CD4-positive, alpha-beta T cell (primary cell): ENCODE measurements at regions not wholly inside any gene's neighbourhood (a gene's known extent, or its start where the extent isn't known, plus 50 kb on each side); places are given as distances from the start of the nearest gene placed in this dataset.

Experiments
- ATAC-seq: fragments of 200-7000 bp; cut with Tn5 transposase; one replicate; pipeline ENCODE4 v1.10.0; 2022; ENCODE audit warnings: mild to moderate bottlenecking; ENCODE audit not compliant: poor library complexity
- CTCF ChIA-PET: fragments of 350-600 bp; sonication (Branson Sonifier 250); formaldehyde crosslinking; loops from one replicate; lab custom pipeline; 2021; ENCODE audit warnings: antibody characterized with exemption, inconsistent platforms; lab: Charles Lee
- POLR2A ChIA-PET: fragments of 350-600 bp; sonication (Branson Sonifier 250); formaldehyde crosslinking; loops from one replicate; lab custom pipeline; 2021; ENCODE audit warnings: antibody characterized with exemption, inconsistent platforms; lab: Charles Lee
- DNase-seq, 14 experiments: peaks; one replicate each; pipeline ENCODE4 v3.0.0-alpha.2; 2013 to 2020; ENCODE audit warnings: mixed read lengths in 2 of 14
- H3K27ac ChIP-seq, 2 donors: one replicate each; pipeline versions ENCODE4 v1.5.1 to v1.7.0; 2013; ENCODE audit warnings: low read length in 2 of 2, low read depth in 1 of 2, mild to moderate bottlenecking in 1 of 2
- H3K27me3 ChIP-seq, 2 experiments: 1 replicate in 1 of 2; 2 replicates in 1 of 2; pipeline versions ENCODE4 v1.6.1 to v1.7.0; 2013; ENCODE audit warnings: low read length in 2 of 2, control low read depth in 1 of 2, mild to moderate bottlenecking in 1 of 2, moderate library complexity in 1 of 2; ENCODE audit not compliant: insufficient read depth in 2 of 2, control insufficient read depth in 1 of 2
- H3K36me3 ChIP-seq: one replicate; pipeline ENCODE4 v1.6.1; 2013; ENCODE audit warnings: low read length, control low read depth; ENCODE audit not compliant: insufficient read depth
- H3K4me1 ChIP-seq: one replicate; pipeline ENCODE4 v1.6.1; 2013; ENCODE audit warnings: low read length, control low read depth; ENCODE audit not compliant: insufficient read depth
- H3K4me3 ChIP-seq: one replicate; pipeline ENCODE4 v1.5.1; 2013; ENCODE audit warnings: mild to moderate bottlenecking, low read length, moderate library complexity
- H3K9me3 ChIP-seq, 2 experiments: 1 replicate in 1 of 2; 2 replicates in 1 of 2; pipeline versions ENCODE4 v1.6.1 to v1.7.0; 2013; ENCODE audit warnings: low read length in 2 of 2, mild to moderate bottlenecking in 2 of 2, control low read depth in 1 of 2, moderate library complexity in 1 of 2; ENCODE audit not compliant: control insufficient read depth in 1 of 2, insufficient read depth in 1 of 2
- H3K27ac Mint-ChIP-seq: one replicate; pipeline ENCODE4 v1.8.0; 2020; ENCODE audit warnings: mixed read lengths
- H3K27me3 Mint-ChIP-seq: one replicate; pipeline ENCODE4 v1.8.0; 2021; ENCODE audit warnings: mixed read lengths
- H3K36me3 Mint-ChIP-seq: one replicate; pipeline ENCODE4 v1.8.0; 2021; ENCODE audit warnings: low read depth, mixed read lengths
- H3K4me1 Mint-ChIP-seq: one replicate; pipeline ENCODE4 v1.8.0; 2021; ENCODE audit warnings: low read depth, mixed read lengths
- H3K4me3 Mint-ChIP-seq: one replicate; pipeline ENCODE4 v1.8.0; 2020; ENCODE audit warnings: mild to moderate bottlenecking, mixed read lengths
- H3K9me3 Mint-ChIP-seq: one replicate; pipeline ENCODE4 v1.8.0; 2020; ENCODE audit warnings: mixed read lengths
- CTCF ChIP-seq: fragments of 200-600 bp; IDR thresholded peaks from one replicate; pipeline ENCODE4 v1.8.0; 2022; ENCODE audit warnings: antibody characterized with exemption, mild to moderate bottlenecking
- intact Hi-C, 2 experiments: fragments of 100-400 bp; cut with DNase I in 1 of 2; cut with micrococcal nuclease in 1 of 2; formaldehyde crosslinking; loops; one replicate each; pipeline versions ENCODE4 v1.15.1 to v1.9.0; 2023 to 2025; cut with DNase I, micrococcal nuclease

DNA sequence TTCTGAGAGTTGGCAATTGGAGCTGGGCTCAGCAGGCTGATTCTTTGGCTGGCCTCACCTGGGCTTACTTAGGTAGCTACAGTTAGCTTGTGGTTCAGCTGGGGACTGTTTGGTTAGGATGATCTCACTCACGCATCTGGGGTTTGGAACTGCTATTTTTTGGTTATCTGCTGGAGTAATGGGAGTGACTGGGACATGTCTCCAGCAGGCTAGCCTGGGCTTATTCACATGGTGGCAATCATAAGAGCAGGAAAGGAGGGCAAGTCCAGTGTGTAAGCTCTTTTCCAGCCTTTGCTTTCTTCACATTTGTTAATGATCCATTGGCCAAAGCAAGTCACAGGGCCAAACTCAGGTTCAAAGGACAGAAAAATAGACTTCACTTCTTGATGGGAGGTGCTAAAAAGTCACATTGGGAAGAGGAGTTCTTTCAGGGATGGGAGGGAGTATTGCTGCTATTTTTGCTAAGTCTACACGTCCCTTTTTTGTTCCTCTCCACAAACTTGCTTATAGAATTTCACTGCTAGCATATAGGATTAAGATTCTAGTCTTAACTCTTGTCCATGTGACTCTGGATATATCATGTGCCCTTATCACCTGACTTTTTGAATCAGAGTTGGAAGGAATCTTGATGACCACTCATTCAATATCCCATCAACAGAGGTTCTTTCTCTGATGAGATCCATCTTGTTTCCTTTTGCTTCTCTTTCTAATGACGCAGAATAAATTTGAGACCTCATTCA, 174.0 kb downstream of the ZFP36L2 start:
- intact Hi-C loops = no loop called here
- Mint-ChIP-seq H3K9me3 (no peaks in the 10 kb centered on the region), H3K4me1 (peaks cover 27% of the 10 kb centered on the region), H3K27ac (no peak overlapping the region), H3K4me3 (no peak overlapping the region), H3K27me3 (no peaks in the 10 kb centered on the region), H3K36me3 (no peaks in the 10 kb centered on the region)
- no peak overlapping the region for H3K27ac ChIP-seq
- H3K9me3 ChIP-seq = no peaks in the 10 kb centered on the region
- H3K27me3 ChIP-seq = no peaks in the 10 kb centered on the region
- DNase-seq = no peak
- peaks cover 16% of the 10 kb centered on the region for H3K4me1 ChIP-seq
- ChIA-PET CTCF (no interaction called here), POLR2A (interaction anchor here (1.6 kb wide), 1 partner anchor 8 kb away, joined by 3 read pairs; no protein-coding TSS in a partner anchor)
- no peak for TF ChIP-seq CTCF
- H3K36me3 ChIP-seq = no peaks in the 10 kb centered on the region
- ATAC-seq = no peak
- no peak overlapping the region for H3K4me3 ChIP-seq

DNA sequence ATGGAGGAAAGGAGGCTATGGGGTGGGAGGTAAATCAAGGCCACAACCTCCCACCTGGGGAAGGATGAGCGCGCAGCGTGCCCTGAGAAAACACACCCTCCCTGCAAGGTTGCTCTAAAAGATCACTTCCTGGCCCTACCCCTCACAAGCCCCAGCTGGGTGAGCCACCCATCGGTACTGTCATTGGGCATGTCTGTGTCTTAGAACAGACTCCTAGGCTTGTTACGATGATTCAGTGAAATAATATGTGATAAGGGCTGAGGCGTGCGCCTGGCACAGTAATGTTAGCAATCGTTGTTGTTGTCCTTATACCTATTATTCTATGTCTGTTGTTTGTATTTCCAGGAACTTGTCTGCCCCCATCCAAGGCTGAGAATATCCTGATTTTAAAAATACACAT, 175.1 kb downstream of the ZFP36L2 start:
- no peaks in the 10 kb centered on the region for H3K9me3 Mint-ChIP-seq
- Histone ChIP-seq H3K36me3 (no peaks in the 10 kb centered on the region), H3K4me3 (no peak overlapping the region), H3K9me3 (no peaks in the 10 kb centered on the region), H3K4me1 (peaks cover 23% of the 10 kb centered on the region), H3K27ac (no peak overlapping the region), H3K27me3 (no peaks in the 10 kb centered on the region)
- peak; percentile 96 for ATAC-seq
- no peaks in the 10 kb centered on the region for H3K27me3 Mint-ChIP-seq
- no peaks in the 10 kb centered on the region for H3K36me3 Mint-ChIP-seq
- TF ChIP-seq CTCF = no peak
- no peak overlapping the region for H3K4me3 Mint-ChIP-seq
- ChIA-PET CTCF (no interaction called here), POLR2A (interaction anchor here (0.6 to 1.6 kb wide), 5 partner anchors 8 to 240 kb away, joined by 3 to 10 read pairs (median 3); no protein-coding TSS in a partner anchor)
- intact Hi-C loops = no loop called here
- peak in 11 of 14 experiments; percentile 26 to 67 (median 39) for DNase-seq
- peaks cover 34% of the 10 kb centered on the region for H3K4me1 Mint-ChIP-seq
- H3K27ac Mint-ChIP-seq = peak overlapping the region; percentile 69

- CTCF ChIA-PET = no interaction called here
- H3K4me1 ChIP-seq = peaks cover 26% of the 10 kb centered on the region
- TF ChIP-seq CTCF = no peak
- peaks cover 34% of the 10 kb centered on the region for H3K4me1 Mint-ChIP-seq
- no peaks in the 10 kb centered on the region for H3K36me3 Mint-ChIP-seq
- intact Hi-C loops = no loop called here
- no peak for ATAC-seq
- H3K36me3 ChIP-seq = no peaks in the 10 kb centered on the region
- H3K9me3 ChIP-seq = no peaks in the 10 kb centered on the region
- POLR2A ChIA-PET = interaction anchor here (0.6 to 1.6 kb wide), 6 partner anchors 9 to 239 kb away, joined by 3 to 10 read pairs (median 3); no protein-coding TSS in a partner anchor
- peak overlapping the region; percentile 69 for H3K27ac Mint-ChIP-seq
- no peak for DNase-seq
- H3K4me3 Mint-ChIP-seq = no peak overlapping the region
- H3K4me3 ChIP-seq = no peak overlapping the region
- H3K27ac ChIP-seq = no peak overlapping the region
- H3K27me3 Mint-ChIP-seq = no peaks in the 10 kb centered on the region
- no peaks in the 10 kb centered on the region for H3K9me3 Mint-ChIP-seq
- H3K27me3 ChIP-seq = no peaks in the 10 kb centered on the region
Measured at GRCh38 chr2:43050866-43051265, 175.5 kb downstream of the ZFP36L2 start.
